ENCODE measurements at regions not wholly inside any gene's neighbourhood (a gene's known extent, or its start where the extent isn't known, plus 50 kb on each side); places are given as distances from the start of the nearest gene placed in this dataset.

- DNase-seq (ENCODE audit: low read depth) = peak; percentile 41
Observed at GRCh38 chr10:83871187-83872081, 267.9 kb upstream of the GHITM start.

GRCh38 chr10:83880252-83880791, 259.0 kb upstream of the GHITM start:
- no peak for DNase-seq (ENCODE audit: low read depth)

GRCh38 chr10:83881661-83882060, 257.6 kb upstream of the GHITM start:
- DNase-seq (ENCODE audit: low read depth) = no peak

- DNase-seq (ENCODE audit: low read depth) = no peak
Observed at GRCh38 chr10:83886871-83887270, 252.4 kb upstream of the GHITM start.

GRCh38 chr10:83892737-83893136, 246.6 kb upstream of the GHITM start:
- no peak for DNase-seq (ENCODE audit: low read depth)

GRCh38 chr10:83896219-83896618, 243.1 kb upstream of the GHITM start:
- no peak for DNase-seq (ENCODE audit: low read depth)

GRCh38 chr10:83897626-83898025, 241.7 kb upstream of the GHITM start:
- no peak for DNase-seq (ENCODE audit: low read depth)

- no peak for DNase-seq (ENCODE audit: low read depth)
Observed at GRCh38 chr10:83908506-83908905, 230.8 kb upstream of the GHITM start.

GRCh38 chr10:83909001-83909400, 230.3 kb upstream of the GHITM start:
- no peak for DNase-seq (ENCODE audit: low read depth)

- no peak for DNase-seq (ENCODE audit: low read depth)
Observed at GRCh38 chr10:83915801-83916200, 223.5 kb upstream of the GHITM start.

- DNase-seq (ENCODE audit: low read depth) = no peak
Observed at GRCh38 chr10:83917537-83918506, 221.5 kb upstream of the GHITM start.

- no peak for DNase-seq (ENCODE audit: low read depth)
Observed at GRCh38 chr10:83919187-83919586, 220.1 kb upstream of the GHITM start.

GRCh38 chr10:83921984-83922860, 217.1 kb upstream of the GHITM start:
- DNase-seq (ENCODE audit: low read depth) = no peak

GRCh38 chr10:83925133-83925532, 214.2 kb upstream of the GHITM start:
- DNase-seq (ENCODE audit: low read depth) = no peak

GRCh38 chr10:83926606-83927005, 212.7 kb upstream of the GHITM start:
- DNase-seq (ENCODE audit: low read depth) = no peak

- no peak for DNase-seq (ENCODE audit: low read depth)
Observed at GRCh38 chr10:83927166-83927565, 212.1 kb upstream of the GHITM start.

- no peak for DNase-seq (ENCODE audit: low read depth)
Observed at GRCh38 chr10:83929399-83929798, 209.9 kb upstream of the GHITM start.

GRCh38 chr10:83931669-83932068, 207.6 kb upstream of the GHITM start:
- DNase-seq (ENCODE audit: low read depth) = no peak

- no peak for DNase-seq (ENCODE audit: low read depth)
Observed at GRCh38 chr10:83932245-83932644, 207.1 kb upstream of the GHITM start.

- DNase-seq (ENCODE audit: low read depth) = no peak
Observed at GRCh38 chr10:83934062-83934461, 205.2 kb upstream of the GHITM start.

GRCh38 chr10:83934641-83935338, 204.5 kb upstream of the GHITM start:
- DNase-seq (ENCODE audit: low read depth) = no peak
